Aorta (tissue), 5 donors: ENCODE measurements at regions not wholly inside any gene's neighbourhood (a gene's known extent, or its start where the extent isn't known, plus 50 kb on each side); places are given as distances from the start of the nearest gene placed in this dataset.

Source experiments
- ATAC-seq: fragments of 200-7000 bp; cut with Tn5 transposase; one replicate; pipeline ENCODE4 v1.9.1; 2022; ENCODE audit warnings: moderate library complexity; ENCODE audit not compliant: low FRiP score
- DNase-seq, 2 donors: peaks; one replicate each; pipeline ENCODE4 v3.0.0-alpha.2; 2020
- H3K27ac ChIP-seq, 2 donors: one replicate each; pipeline ENCODE4 v1.5.1; 2013; ENCODE audit warnings: low read length in 2 of 2, mild to moderate bottlenecking in 2 of 2, moderate library complexity in 2 of 2, control low read depth in 1 of 2, inconsistent platforms in 1 of 2, low read depth in 1 of 2
- H3K27me3 ChIP-seq, 2 donors: one replicate each; pipeline ENCODE4 v1.6.1; 2013; ENCODE audit warnings: control low read depth in 1 of 2, low read length in 1 of 2, mild to moderate bottlenecking in 1 of 2, moderate library complexity in 1 of 2; ENCODE audit not compliant: insufficient read depth in 2 of 2, control insufficient read depth in 1 of 2
- H3K36me3 ChIP-seq, 2 donors: one replicate each; pipeline ENCODE4 v1.6.1; 2013; ENCODE audit warnings: control low read depth in 1 of 2, low read length in 1 of 2, mild to moderate bottlenecking in 1 of 2; ENCODE audit not compliant: insufficient read depth in 2 of 2, control insufficient read depth in 1 of 2
- H3K4me1 ChIP-seq, 2 donors: one replicate each; pipeline ENCODE4 v1.6.1; 2013; ENCODE audit warnings: low read length in 2 of 2, control low read depth in 1 of 2, mild to moderate bottlenecking in 1 of 2, moderate library complexity in 1 of 2; ENCODE audit not compliant: insufficient read depth in 2 of 2, control insufficient read depth in 1 of 2
- H3K4me3 ChIP-seq, 2 donors: one replicate each; pipeline ENCODE4 v1.5.1; 2013; ENCODE audit warnings: low read length in 2 of 2, control low read depth in 1 of 2, mild to moderate bottlenecking in 1 of 2
- H3K9me3 ChIP-seq: one replicate; pipeline ENCODE4 v1.6.1; 2013; ENCODE audit warnings: mild to moderate bottlenecking, low read length; ENCODE audit not compliant: control insufficient read depth
- WGBS, 2 donors: extraction: QIAGEN DNeasy Blood & Tissue Kit; methylation state at CpG; one replicate each; pipeline ENCODE4 v1.1.7; 2013; 5-methylcytosine and 5-hydroxymethylcytosine counted together
- intact Hi-C, 2 donors: fragments of 100-400 bp; cut with DNase I; formaldehyde crosslinking; loops; one replicate each; pipeline versions ENCODE4 v1.14.2 to v1.15.0; 2022
- donor health status: healthy with polysubstance abuse.
- donor health status: Bipolar disorder and iron deficiency.
- donor health status: DM: no; HTN: no; CAD: no.
- donor health status: DM: no; HTN: no; CAD: no.
- donor health status: DM: yes; HTN: yes; CAD: no.

DNA sequence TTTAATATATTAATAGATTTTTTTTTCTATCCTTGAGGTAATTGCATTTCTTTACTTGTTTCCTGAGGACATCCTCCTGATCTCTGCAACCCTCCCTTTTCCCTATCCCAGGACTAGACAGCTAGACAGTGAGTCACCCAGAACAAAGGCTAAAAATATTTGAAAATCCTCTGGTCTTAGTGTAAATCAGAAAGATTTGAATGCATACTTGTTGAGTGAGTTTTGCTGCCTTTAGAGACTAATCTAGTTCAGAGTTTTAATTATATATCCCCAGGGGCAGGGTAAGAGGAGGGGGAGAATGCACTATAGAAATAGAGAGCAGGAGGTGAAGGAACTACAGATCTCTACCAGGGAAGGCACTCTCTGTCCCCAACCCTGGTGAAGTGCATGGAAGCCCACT lies 202.3 kb upstream of the TCF4 start:
- DNase-seq (no peak), ATAC-seq (no peak)
- Histone ChIP-seq H3K27ac (no peak overlapping the region), H3K36me3 (no peaks in the 10 kb centered on the region), H3K4me3 (no peak overlapping the region), H3K9me3 (peaks cover 4% of the 10 kb centered on the region), H3K27me3 (no peaks in the 10 kb centered on the region), H3K4me1 (no peaks in the 10 kb centered on the region)
- intact Hi-C loops, result no loop called here

DNA sequence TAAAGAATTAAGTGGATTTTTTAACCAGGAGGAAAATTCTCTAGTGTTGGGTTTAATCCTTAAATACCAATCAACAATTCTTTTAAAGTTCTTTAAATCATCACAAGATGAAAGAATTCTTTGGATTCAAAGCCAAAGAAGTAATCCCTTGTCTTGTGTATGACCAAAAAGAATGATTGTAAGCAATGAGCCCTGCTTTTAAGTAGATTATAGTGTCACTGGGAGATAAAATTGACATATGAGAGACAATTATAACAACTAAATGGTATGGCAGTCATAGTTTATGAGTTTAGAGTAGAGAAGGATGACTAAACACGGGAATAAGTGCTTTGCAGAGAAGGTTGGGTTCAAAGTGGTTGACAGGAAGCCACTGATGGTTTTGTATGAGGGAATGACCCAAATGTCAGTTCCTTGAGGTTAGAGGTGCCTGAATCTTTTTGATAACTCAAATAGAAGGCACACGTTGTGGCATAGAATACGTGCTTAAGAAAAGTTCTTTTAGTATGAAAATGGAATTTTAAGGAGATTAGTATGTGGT lies 199.6 kb upstream of the TCF4 start:
- Histone ChIP-seq H3K4me3 (no peak overlapping the region), H3K9me3 (peaks cover 4% of the 10 kb centered on the region), H3K36me3 (no peaks in the 10 kb centered on the region), H3K27ac (no peak overlapping the region), H3K4me1 (no peaks in the 10 kb centered on the region), H3K27me3 (no peaks in the 10 kb centered on the region)
- intact Hi-C loops, result loop anchor here (5.0 to 10.0 kb wide), 2 partner anchors 553 to 785 kb away; no protein-coding TSS in a partner anchor
- DNase-seq (no peak), ATAC-seq (no peak)
- WGBS, 2 donors, result 94 to 95% methylated on average over 3 of the region's 3 CpGs

DNA sequence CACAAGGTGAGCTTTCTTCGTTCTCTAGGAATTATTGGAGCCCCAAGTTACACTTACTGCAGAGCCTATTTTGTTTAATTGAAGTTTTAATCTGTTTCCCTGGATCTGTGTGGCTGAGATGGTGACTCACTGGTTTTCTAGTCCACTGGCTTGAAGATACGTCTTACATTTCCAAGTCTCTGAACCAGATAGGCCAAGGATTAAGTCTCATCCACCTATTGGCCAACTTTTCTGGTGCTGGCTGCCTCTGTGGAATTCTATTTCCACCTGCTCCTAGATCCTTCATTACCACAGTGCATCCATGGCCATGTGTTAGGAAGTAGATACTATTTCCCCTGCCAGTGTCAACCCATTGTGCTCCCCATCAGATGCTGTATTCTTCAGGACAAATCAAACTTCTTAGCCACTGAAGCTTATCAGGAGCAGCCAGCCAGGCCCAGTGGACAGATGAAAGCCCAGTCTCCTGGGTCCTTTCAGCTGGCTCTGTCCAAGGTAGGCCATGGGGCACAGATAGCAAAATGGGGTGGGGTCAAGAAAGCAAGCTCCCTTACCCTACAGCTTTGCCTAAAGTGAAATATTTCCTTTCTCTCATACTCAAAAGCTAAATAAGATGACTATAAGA lies 198.8 kb upstream of the TCF4 start:
- Histone ChIP-seq H3K36me3 (no peaks in the 10 kb centered on the region), H3K4me3 (no peak overlapping the region), H3K27ac (no peak overlapping the region), H3K4me1 (no peaks in the 10 kb centered on the region), H3K9me3 (peaks cover 3% of the 10 kb centered on the region), H3K27me3 (no peaks in the 10 kb centered on the region)
- no peak for DNase-seq
- 58 to 88% methylated on average over 2 of the region's 2 CpGs for WGBS, 2 donors
- intact Hi-C loops, result loop anchor here (5.0 to 10.0 kb wide), 2 partner anchors 552 to 786 kb away; no protein-coding TSS in a partner anchor
- no peak for ATAC-seq

DNA sequence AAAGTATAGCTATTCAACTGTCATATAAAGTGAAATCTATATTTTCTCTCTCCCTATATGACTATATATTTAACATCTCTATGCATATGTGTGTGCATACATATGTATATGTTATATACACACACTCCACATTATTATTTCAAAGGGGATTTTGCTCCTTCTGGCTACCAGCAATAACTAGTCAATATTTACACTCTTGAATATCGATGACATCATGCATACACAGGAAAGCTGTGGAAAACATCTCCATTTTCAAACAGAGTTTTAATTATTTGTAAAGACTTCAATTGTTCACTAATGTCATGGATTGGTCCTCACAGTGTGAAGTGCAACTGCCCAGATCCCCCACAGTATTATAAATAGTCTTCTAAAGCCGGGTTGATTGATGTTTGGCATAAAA lies 195.9 kb upstream of the TCF4 start:
- H3K27me3 ChIP-seq, result no peaks in the 10 kb centered on the region
- peaks cover 0 to 2% of the 10 kb centered on the region in 2 donors for H3K4me1 ChIP-seq
- intact Hi-C loops, result loop anchor here (5.0 to 10.0 kb wide), 3 partner anchors 367 to 552 kb away; no protein-coding TSS in a partner anchor
- no peaks in the 10 kb centered on the region for H3K9me3 ChIP-seq
- no peak overlapping the region for H3K27ac ChIP-seq
- no peak for DNase-seq
- WGBS, 2 donors, result 59 to 60% methylated on average over 2 of the region's 2 CpGs
- no peaks in the 10 kb centered on the region for H3K36me3 ChIP-seq
- no peak overlapping the region for H3K4me3 ChIP-seq
- ATAC-seq, result no peak

- no peak overlapping the region for H3K4me3 ChIP-seq
- no peaks in the 10 kb centered on the region for H3K9me3 ChIP-seq
- no peak overlapping the region for H3K27ac ChIP-seq
- H3K4me1 ChIP-seq, result peaks cover 0 to 2% of the 10 kb centered on the region in 2 donors
- no peaks in the 10 kb centered on the region for H3K36me3 ChIP-seq
- H3K27me3 ChIP-seq, result no peaks in the 10 kb centered on the region
- intact Hi-C loops, result loop anchor here (5.0 to 10.0 kb wide), 3 partner anchors 364 to 549 kb away; no protein-coding TSS in a partner anchor
- ATAC-seq (peak; percentile 60), DNase-seq (peak in 1 of 2 donors; percentile 54)
- WGBS, 2 donors, result 62 to 69% methylated on average over 6 of the region's 6 CpGs
These were observed 193.5 kb upstream of the TCF4 start for GRCh38 chr18:55781481-55781957.

DNA sequence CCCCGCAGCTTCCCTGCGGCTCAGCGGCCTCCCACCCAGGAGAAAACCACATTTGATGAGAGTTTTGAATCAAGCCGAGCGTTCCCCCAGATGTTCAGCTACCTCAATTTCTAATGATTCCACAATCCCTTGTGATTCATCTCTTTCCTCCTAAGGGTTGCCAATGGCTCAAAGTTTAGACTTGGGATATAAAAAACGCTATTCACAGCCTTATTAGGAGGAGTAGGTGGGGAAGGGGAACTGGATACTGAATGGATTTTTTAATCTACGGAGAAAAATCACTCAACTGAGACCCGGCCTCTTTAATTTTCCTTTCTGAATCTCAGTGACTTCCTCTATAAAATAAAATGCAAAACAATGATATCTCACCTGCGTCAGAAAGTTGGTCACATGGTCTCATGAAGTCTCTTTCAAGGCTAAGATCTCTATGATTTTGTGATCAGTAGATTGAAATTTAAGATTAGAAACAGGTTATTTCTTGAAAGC lies 192.6 kb upstream of the TCF4 start:
- intact Hi-C loops, result loop anchor here (5.0 to 10.0 kb wide), 3 partner anchors 363 to 548 kb away; no protein-coding TSS in a partner anchor
- no peaks in the 10 kb centered on the region for H3K36me3 ChIP-seq
- 49 to 64% methylated on average over 9 of the region's 9 CpGs for WGBS, 2 donors
- no peaks in the 10 kb centered on the region for H3K27me3 ChIP-seq
- ATAC-seq (no peak), DNase-seq (no peak)
- no peak overlapping the region for H3K27ac ChIP-seq
- peak overlapping the region; percentile 73 to 95 for H3K4me3 ChIP-seq
- peaks cover 0 to 2% of the 10 kb centered on the region in 2 donors for H3K4me1 ChIP-seq
- H3K9me3 ChIP-seq, result no peaks in the 10 kb centered on the region

DNA sequence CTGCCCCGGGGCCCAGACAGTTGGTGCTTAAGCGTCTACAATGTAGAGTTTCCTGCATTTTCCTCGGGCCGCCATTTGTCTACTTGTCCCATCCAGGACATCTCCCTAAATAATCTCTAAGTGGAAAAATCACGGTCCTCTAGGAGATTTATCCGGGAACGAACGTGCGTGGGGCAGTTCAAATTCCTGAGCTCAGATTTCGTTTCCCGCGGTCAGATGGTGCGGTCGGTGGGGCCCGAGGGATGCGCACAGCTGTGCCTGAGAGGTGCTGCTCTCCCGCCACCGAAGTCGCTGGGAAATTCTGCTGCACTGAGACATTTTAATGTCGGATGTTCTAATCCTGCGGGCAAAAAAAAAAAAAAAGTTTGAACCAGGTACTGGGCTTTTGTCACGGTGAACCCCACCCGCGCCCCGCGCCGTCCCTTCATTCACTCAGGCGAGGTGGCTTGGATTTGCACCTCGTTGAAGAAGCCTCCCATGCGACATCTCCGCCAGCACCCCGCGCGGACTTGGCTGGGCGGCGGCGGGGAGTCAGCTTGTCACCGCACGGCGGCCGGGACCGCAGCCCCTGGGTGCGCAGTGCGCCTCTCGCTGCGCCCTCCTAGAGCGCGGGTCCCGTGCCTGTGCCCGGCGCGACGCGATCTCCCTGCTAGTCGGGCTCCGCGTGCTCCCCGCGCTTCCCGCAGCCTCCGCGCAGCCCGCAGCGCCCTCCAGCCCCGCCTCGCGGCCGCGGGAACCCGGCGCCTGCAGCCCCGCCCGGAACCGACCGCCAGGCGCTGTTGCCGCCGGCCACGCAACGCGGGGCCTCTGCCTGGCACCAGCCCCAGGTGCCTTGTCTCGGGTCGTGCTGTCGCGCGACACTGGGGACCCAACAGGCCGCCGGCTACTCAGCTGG lies 191.9 kb upstream of the TCF4 start:
- no peaks in the 10 kb centered on the region for H3K27me3 ChIP-seq
- DNase-seq (peak; percentile 59 to 77), ATAC-seq (peak; percentile 73)
- no peak overlapping the region for H3K27ac ChIP-seq
- intact Hi-C loops, result loop anchor here (5.0 to 10.0 kb wide), 3 partner anchors 363 to 548 kb away; no protein-coding TSS in a partner anchor
- H3K9me3 ChIP-seq, result no peaks in the 10 kb centered on the region
- 2 to 4% methylated on average over 59 to 88 of the region's 88 CpGs for WGBS, 2 donors
- H3K4me1 ChIP-seq, result peaks cover 0 to 2% of the 10 kb centered on the region in 2 donors
- H3K4me3 ChIP-seq, result peak overlapping the region; percentile 73 to 95
- H3K36me3 ChIP-seq, result no peaks in the 10 kb centered on the region

DNA sequence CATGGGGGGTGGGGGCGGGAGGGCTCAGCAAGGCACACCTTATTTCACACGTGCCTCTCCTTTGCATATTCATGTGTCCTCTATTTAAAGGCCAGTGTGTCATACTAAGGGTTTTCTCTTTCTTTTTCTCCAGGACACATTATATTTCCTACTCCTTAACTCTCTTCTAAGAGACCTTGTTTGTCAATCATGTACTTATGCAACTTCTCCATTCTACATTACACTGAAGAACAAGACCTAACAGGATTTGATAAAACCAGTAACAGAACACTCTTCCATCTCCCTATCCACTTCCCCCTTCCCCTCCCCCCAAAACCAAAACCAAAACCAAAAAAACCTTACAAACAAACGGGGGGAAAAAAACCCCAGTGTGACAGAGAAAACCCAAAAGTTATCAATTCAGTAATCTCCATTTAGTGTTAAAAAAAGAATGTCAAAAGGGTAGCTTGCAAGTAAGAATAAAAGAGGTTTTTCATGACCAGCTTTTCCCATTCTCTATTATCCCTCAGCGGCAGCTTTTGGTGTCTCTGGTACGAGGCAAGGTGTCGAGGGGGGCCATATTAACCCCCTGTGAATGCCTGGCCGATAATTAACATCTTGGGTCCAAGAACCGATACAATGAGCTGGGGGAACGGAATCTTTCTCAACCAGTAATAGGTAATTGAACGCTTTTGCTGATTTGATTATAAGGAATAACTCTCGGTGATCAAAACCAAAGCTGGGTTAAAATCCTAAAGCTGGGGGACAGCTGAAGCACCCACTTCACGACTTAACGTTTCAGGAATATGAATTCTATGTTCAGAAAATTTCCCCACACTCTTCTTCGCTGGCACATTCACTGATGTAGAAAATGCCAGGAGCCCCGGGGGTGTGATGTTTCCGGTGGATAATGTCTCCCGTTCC lies 191.0 kb upstream of the TCF4 start:
- H3K9me3 ChIP-seq, result no peaks in the 10 kb centered on the region
- no peaks in the 10 kb centered on the region for H3K27me3 ChIP-seq
- H3K4me3 ChIP-seq, result peak overlapping the region; percentile 73 to 95
- ATAC-seq, result no peak
- DNase-seq, result peak in 1 of 2 donors; percentile 49
- intact Hi-C loops, result no loop called here
- H3K27ac ChIP-seq, result no peak overlapping the region
- H3K36me3 ChIP-seq, result no peaks in the 10 kb centered on the region
- WGBS, 2 donors, result 59 to 62% methylated on average over 17 of the region's 17 CpGs
- peaks cover 0 to 2% of the 10 kb centered on the region in 2 donors for H3K4me1 ChIP-seq
